Activated CD8-positive, alpha-beta memory T cell treated with anti-CD3 and anti-CD28 coated beads for 24 hours (primary cell): ENCODE measurements at regions not wholly inside any gene's neighbourhood (a gene's known extent, or its start where the extent isn't known, plus 50 kb on each side); places are given as distances from the start of the nearest gene placed in this dataset.
"Not testable (repeated sequence)": the region's sequence is repeated elsewhere in the genome, so short reads cannot be mapped to it uniquely, and the experiment has no call there.

Experiments
- DNase-seq: peaks from one replicate; pipeline ENCODE4 v3.0.0-alpha.2; 2020

DNA sequence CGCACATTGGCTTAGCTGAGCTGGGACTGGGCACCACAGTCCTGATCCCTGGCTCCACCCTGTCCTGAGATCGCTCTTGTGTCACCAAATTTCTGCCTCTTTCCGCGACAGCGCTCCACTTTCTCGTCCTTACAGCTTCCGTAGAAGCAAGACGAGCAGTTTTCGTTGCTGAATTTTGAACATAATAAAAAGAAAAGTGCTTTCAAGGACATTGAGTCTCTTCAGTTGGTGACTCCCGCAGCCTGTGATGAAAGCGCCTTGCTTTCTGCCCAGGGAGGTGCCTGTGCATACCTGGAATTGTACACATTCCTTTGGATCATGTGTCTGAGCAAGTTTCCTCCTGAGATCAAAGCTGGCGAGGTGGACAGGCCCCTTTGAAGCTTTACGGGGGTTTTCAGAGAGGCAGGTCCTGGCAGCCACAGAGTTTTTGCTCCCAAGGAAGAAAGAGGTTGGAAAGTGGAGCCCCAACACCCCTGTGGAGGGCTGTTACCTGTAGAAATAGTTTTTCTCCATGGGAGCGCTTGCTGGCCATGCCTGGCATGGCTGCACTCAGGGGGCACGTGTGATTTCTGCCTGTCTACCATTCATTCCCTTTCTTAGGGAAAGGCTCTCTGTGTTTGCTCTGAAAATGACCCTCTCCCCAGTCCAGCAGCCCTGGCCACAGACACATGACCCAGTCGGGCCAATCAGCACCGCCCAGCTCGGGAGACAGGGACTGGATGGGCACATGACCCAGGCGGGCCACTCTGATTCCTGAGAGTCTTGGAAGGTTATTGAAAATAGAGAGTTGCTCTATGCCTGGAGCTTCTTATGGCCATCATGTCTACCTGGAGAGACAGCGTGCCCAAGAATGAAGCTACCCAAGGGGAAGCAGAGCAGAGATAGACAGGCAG lies 115.6 kb upstream of the OTOS start:
- DNase-seq, result peak; percentile 37

DNA sequence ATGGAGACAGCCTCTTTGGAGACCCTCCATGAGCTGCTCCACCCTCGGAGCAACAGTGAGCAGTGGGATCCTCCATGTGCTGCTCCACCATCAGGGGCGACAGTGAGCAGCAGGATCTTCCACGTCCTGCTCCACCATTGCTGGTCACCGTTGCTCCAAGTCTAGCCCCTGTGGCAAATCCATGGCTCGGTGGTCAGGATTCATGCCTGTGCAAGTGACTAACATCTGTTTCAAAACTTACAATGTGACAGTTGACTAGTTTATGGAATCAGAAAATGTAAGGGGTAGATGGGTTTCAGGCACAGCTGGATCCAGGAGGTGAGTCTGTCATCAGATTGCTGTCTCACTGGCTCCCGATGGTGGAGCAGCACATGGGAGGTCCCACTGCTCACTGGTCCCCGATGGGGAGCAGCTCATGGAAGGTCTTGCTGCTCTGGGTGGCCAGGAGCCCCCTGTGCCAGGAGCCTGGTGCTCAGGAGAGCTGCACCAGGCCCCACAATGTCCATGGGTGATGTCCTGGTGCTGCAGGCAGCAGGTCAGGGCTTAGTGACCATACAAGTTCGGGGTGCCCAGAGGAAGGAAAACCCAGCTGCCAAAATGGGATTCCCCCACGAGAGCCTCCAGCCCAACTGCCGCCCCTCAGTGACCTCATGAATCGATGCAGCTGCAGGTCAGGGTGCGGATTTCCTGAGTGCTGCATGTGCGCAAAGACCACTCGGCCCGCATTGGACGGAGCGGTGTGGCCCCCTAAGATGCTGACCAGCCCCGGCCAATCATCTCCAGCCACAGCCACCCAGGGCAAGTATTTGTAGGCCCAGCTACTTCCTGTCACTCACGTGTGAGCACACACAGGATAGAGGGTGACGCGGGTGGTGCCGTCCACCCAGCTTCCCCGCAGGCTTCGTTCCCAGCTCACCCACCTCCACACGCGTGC lies 116.5 kb upstream of the OTOS start:
- peak; percentile 35 for DNase-seq

DNA sequence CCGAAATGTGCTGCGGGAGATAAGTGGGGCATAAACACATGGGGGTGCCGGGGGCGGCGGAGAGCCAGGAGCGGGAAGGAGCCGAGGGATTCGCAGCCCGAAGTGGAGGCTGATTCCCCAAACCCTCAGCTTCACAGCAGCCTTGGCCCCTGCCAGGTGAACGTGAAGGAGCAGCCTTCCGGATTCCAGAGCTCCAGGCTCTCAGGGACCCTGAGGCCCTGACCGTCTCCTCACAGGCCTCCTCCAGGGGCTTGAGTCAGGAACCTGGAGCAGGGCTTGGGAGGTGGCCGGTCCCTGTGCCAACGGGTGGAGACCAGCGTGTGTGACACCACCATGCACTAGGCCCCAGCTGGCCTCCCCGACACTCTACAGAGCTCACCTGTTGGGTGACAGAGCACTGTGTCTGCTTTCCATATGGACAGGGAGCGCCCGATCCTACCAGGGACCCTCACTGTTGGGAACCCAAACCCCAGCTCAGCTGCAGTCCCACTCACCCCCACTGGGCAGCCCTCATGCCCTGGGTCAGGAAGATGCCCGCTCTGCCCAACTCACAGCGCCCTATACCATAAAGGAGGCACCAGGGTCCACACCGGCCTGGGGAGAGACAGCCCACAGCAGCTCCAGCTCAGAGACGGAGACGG lies 117.6 kb upstream of the OTOS start:
- peak; percentile 46 for DNase-seq

DNA sequence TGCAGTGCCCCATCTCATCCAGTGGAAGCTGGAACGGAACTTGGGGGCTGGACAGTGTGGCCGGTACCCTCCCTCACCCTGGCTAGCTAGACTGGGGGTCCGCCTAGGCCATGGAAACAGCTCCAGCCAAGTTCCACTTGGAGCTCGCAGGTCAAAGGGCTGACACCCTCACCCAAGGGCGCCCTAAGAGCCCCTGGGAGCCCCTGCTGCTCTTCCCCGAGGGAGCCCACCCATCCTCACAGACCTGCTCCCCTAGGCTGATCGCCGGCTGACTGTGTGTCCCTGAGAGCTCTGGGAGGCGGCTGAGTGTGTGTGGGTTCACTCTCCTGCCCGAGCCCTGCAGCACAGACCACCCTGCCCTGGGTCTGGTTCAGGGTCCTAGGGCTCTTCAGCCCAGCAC lies 118.2 kb upstream of the OTOS start:
- peak; percentile 38 for DNase-seq

DNA sequence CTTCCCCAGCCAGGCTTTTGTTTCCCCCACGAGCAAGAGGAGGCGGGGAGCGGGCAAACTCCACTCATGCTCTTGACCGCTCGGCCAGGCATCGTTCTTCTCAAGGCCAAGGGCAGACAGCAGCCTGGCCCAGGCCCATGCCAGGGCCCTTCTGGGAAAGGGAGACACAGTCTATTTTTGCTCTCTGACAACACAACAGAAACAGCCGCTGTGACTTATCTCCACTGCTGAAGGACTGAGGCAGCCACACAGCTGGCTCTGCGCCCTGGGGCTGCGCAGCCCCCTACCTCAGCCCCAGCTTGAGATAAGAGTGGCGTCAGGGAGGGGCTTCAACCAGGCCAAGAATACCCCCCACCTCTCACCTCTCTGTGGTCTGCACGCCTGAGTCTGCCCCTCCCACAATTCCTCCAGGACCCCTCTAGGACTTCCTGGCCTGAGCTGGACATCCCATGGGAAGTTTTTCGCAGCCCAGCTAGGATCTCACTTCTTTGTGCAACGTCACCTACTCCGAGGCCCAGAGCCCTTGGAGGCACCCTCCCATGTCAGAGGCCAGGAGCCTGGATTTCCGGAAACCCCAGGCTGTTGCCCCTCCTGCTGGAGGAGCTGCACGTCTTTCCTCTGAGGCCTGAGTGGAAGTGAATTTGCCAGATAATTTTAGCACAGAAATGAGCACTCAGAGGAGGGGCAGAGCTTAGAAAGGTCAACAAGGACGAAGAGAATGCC lies 118.9 kb upstream of the OTOS start:
- no peak for DNase-seq

DNA sequence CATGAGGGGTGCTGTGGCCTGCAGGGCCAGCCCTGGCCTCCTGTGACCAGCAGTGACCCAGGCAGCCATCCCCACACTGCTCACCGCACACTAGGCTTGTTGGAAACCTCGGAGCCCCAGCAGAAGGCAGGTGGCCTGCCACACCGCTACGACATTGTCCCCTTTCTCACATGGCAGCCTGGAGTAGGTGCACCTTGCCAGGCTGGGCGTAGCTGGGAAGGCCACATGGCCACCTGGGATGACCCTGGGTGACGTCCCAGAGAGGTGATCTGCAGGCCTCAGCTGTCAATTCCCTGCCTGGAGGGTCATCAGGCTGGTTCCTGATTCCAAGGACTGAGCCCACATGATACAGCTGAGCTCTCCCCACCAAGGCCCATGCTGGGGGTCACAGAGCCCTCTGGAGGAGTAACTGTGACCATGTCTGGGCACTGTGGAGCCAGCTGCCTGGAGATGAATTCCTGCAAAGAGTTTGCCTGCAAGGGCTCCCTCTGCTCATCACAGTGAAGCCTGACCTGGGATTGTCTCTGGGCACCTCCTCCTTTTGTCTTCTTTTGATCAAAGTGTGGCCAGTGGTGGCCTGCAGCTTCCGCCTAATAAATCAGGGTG lies 119.6 kb upstream of the OTOS start:
- DNase-seq, result no peak

DNA sequence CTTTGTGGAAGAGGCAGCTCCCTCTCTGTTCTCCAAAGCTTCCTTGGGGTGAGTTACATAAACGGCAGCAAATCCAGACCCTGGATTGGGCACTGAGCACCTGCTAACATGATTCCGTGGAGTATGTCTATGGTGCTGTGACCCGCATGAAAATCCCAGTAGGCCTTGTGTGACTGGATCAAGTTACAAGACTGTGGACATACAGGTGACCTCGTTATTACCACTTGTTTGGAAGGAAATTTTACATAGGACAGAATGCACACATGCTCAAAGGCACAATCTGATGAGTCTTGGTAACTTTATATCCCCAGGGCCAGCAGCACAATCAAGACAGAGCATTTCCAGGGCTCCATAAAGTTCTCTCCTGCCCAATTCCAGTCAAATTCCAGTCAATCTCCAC lies 120.2 kb upstream of the OTOS start:
- DNase-seq, result no peak

DNA sequence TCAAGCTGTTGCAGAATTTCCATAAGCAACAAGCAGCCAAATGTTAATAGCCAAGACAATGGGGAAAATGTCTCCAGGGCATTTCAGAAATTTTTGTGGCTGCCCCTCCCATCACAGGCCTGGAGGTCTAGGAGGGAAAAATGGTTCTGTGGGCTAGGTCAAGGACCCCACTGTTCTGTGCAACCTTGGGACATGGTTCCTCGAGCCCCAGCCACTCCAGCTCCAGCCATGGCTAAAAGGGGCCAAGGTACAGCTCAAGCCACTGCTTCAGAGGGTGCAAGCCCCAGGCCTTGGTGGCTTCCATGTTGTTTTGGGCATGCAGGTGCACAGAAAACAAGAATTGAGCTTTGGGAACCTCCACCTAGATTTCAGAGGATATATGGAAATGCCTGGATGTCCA lies 122.1 kb upstream of the OTOS start:
- not testable (repeated sequence) for DNase-seq

DNA sequence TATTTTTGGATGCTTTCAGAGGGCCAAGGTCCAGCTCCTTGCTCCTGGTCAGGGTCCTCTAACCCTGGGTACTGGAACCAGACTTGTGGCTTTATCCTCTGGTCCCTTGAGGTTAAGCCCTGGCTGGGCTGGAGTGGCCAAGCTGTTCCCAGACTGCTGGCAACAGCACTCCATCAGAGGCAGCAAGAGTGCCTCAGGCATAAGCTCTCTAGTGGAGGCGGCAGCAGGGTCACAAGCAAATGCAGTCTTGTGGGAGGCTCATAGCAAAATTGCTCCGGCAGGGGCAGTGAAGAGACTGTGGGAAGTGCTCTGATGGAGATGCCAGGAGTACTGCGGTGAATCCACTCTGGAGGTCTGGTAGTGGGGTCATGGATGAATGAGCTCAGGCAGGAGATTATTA lies 128.9 kb upstream of the OTOS start:
- DNase-seq, result no peak

DNA sequence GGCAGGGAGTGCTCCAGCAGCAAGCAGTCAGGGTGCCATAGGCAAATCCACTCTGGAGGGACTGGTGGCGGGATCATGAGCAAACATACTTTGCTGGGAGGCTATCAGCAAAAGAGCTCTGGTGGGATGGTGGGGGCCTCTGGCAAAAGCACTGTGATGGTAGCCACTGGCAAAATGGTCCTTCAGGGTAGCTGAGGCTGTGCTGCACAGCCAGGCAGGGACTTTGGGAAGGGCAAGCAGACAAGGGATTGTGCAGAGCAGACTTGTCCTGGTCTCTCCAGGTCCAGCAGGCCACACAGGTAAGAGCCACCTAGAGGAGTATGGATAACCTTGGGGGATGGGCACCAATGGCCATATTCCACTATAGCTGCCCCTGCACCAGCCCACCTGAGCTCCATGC lies 129.4 kb upstream of the OTOS start:
- no peak for DNase-seq

DNA sequence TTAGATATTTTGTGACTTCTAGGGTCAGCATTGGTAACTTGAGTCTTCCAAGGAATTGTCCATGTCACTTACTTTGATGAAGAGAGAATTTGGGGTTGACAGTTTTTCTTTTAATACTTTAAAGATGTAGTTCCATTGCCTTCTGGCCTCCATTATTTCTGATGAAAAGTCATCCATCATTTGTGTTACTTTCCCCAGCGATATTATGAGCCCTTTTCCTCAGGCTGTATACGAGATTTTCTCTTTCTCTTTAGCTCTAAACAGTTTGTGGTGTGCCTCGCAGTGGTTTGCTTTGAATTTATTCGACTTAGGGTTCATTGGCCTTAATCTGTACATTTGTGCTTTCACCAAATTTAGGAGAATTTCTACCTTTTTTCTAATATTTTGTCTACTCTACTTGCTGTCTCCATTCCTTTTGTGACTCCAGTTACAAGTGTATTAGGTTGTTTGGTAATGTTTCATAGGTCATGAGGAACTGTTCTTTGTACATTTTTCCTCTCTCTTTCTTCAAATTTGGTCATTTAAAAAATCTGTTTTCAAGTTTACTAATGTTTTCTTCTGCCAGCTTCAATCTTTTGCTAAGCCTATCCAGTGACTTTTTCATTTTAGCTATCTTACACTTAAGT lies 131.4 kb upstream of the OTOS start:
- DNase-seq, result no peak

DNA sequence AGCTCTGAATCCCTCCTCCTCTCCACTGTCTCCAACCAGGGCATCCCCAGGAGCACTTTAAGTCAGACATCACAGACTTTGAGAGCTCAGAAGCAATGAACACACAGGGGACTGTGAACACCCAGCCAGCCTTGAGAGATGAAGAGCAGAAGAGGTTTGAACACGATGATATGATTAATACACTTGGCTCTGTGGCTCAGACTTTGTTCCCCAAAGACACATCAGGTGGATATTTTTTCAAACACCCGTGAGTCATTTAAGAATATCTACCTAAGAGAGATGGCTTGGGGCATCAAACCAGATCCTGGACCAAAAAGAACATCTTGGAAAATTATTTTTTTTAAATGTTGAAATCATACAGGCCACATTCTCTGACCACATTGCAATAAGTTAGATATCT lies 134.9 kb upstream of the OTOS start:
- DNase-seq, result no peak

DNA sequence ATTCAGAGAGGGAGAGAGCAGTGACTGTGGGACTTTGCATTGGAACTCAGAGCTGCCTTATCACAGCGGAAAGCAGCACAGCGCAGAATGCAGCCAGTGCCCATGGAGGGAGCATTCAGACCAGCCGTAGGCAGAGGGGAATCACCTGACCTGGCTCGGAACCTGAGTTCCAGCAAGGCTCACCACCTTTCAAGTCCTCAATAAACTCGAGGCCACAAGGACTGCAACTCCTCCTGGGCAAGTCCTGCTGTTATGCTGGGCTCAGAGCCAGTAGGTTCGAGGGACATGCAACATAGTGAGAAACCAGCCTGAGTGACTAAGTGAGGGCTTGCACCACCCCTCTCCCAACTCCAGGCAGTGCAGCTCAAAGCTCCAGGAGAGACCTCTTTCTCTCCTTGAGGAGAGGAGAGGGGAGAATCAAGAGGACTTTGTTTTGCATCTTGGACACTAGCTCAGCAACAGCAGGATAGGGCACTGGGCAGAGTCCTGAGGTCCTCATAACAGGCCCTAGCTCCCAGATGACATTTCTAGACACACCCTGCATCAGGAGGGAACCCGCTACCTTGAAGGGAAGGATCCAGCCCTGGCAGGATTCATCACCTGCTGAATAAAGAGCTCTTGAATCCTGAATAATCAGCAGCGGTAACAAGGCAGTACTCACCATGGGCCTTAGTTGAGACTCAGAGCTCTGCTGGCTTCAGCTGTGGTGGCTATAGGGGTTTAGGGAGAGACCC lies 136.8 kb upstream of the OTOS start:
- DNase-seq, result no peak

DNA sequence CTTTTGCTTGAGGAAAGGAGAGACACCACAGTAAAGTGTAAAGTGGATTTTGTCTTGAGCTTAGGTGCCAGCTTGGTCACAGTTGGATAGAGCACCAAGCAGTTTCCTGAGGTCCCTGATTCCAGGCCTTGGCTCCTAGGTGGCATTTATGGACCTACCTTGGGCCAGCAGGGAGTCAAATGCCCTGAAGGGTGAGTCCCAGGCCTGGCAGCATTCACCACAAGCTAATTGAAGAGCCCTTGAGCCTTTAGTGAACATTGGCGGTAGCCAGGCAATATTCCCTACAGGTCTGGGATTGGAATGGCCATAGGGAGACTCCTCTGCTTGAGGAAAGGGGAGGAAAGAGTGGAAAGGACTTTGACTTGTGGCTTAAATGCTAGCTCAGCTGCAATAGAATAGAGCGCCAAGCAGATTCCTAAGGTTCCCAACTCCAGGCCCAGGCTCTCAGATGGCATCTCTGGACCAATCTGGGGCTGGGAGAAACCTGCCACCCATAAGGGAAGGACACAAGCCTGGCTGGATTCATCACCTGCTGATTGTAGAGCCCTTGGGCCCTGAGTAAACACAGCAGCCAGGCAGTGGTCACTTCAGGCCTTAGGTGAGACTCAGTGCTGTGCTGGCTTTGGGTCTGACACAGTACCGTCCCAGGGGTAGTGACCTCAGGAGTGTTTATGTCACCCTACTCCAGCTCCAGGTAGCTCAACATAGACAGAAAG lies 137.5 kb upstream of the OTOS start:
- no peak for DNase-seq

DNA sequence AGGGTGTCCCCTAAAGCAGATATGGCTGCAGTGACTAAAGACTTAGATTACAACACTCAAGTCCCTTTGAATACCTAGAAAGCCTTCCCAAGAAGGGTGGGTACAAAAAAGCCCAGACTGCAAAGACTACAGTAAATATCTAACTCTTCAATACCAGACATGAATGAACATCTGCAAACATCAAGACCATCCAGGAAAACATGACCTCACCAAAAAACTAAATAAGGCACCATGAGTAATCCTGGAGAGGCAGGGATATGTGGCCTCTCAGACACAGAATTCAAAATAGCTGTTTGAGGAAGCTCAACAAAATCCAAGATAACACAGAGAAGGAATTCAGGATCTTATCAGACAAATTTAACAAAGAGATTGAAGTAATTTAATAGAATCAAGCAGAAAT lies 138.2 kb upstream of the OTOS start:
- DNase-seq, result no peak

DNA sequence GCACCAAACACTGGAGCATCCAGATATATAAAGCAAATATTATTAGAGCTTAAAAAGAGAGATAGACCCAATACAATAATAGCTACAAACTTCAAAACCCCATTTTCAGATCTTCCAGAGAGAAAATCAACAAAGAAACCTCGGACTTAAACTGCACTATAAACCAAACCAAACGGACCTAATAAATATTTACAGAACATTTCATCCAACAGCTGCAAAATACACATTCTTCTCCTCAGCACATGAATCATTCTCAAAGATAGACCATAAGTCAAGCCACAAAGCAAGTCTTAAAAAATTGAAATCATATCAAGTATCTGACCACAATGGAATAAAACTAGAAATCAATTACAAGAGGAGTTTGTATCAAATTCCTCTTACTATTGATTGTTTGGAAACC lies 140.2 kb upstream of the OTOS start:
- DNase-seq, result no peak

DNA sequence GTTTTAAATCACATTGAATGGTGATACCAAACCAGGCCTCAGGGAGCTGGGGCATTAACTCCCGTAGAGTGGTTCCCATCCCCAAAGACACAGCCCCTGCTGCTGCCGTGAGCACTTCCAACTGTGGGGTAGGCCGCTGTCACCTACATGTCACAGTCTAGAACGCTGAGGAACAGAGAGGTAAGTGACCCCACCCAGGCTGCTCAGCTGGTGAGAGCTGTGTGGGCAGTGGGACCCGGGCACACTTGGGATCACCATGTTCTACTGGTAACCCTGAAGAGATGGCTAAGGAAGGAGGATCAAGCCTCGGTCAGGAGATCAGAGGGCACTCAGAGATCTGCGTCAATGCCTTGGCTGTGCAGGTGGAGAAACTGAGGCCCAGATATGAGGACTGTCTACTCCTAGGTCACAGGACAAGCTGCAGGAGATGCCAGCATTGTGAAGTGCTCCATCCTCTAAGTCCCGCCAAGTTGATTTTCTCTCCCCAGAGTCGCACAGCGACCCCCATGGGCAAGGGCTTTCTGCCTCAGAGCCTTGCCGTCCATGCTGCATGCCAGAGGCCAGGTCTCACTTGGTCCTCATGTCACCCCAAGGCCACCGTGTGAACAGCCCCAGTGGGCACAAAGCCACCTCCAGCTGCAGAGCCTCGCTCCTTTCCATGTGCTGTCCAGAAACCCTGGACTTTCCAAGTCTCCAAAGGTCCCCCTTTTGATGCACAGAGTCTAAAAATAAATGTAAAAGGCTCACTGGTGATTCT lies 144.2 kb upstream of the OTOS start:
- no peak for DNase-seq

DNA sequence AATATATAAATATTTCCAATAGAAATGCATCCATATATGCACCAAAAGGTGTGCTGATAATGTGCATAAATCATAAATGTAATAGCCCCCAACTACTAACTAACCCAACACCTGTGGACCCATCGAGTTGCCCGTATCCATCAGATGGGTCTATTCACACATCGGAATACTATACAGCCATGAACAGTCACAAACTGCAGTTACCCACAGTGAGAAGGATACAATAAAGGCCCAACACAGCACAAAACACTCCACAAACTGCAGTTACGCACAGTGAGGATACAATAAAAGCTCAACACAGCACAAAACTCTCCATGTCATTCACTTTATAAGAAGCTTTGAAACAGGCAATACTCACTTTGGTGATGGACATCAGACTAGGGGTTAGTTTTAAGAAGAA lies 145.3 kb upstream of the OTOS start:
- no peak for DNase-seq

DNA sequence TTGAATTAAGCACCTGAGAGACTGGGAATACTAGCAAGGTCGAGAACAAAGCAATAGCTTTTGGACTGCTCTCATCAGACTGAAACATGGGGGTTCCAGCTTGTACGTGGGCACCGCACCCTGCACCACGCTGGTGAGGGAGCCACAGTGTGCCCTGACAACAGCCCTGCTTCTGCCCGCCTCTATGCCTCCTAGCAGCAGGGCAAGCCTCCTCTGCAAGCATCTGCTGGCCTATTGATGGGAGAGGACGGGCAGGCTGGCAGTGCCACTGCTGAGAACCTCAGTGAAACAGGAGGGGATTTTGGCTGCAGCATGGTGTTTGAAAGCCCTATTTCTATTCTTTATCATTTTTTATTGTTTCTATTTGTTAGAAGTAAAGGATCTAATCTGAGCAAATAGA lies 146.1 kb upstream of the OTOS start:
- DNase-seq, result no peak

DNA sequence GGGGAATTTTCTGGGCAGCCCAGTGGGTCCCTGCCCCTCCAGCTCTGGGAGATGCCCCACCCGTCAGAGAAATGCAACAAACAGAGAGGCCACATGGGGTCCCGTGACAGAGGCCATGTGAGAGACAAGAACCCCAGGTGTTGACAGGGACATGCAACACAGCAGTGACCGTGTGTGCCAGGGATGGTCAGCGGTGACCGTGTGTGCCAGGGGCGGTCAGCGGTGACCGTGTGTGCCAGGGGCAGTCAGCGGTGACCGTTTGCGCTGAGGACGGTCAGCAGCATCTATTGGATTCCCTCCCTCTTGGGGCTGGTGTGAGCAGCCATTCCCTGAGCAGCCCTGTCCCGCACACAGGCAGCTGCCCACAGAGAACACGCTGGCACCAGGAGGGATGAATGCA lies 146.6 kb upstream of the OTOS start:
- DNase-seq, result no peak
